HL-60 (cell line): ENCODE measurements at regions not wholly inside any gene's neighbourhood (a gene's known extent, or its start where the extent isn't known, plus 50 kb on each side); places are given as distances from the start of the nearest gene placed in this dataset.

ENCODE experiments used
- CTCF ChIP-seq: IDR thresholded peaks from one replicate; pipeline ENCODE4 v1.5.1; 2011; ENCODE audit warnings: low read length, control low read depth, inconsistent platforms; ENCODE audit not compliant: insufficient read depth
- GABPA ChIP-seq: IDR thresholded peaks from 2 replicates; pipeline ENCODE4 v1.6.1; 2012; ENCODE audit warnings: low read depth
- POLR2AphosphoS5 ChIP-seq: IDR thresholded peaks from 2 replicates; pipeline ENCODE4 v1.6.1; 2012; ENCODE audit warnings: low read depth
- REST ChIP-seq: IDR thresholded peaks from 2 replicates; pipeline ENCODE4 v1.6.1; 2012; ENCODE audit warnings: low read depth; ENCODE audit not compliant: insufficient replicate concordance
- SPI1 ChIP-seq: IDR thresholded peaks from 2 replicates; pipeline ENCODE4 v1.6.1; 2012; ENCODE audit warnings: low read depth, mild to moderate bottlenecking, borderline replicate concordance

- TF ChIP-seq CTCF (no peak), POLR2AphosphoS5 (no peak), REST (no peak), GABPA (no peak), SPI1 (no peak)
Measured at GRCh38 chr3:170785454-170785853, 84.5 kb downstream of the RPL22L1 start.
